GM12872 (cell line): ENCODE measurements at regions not wholly inside any gene's neighbourhood (a gene's known extent, or its start where the extent isn't known, plus 50 kb on each side); places are given as distances from the start of the nearest gene placed in this dataset.

Experiments used
- TF ChIP-seq, protein P1 (sequence below): IDR thresholded peaks from 3 replicates; pipeline ENCODE4 v1.5.1; 2011; ENCODE audit warnings: low read depth, mild to moderate bottlenecking, low read length, moderate library complexity; ENCODE audit not compliant: insufficient read depth

DNA sequence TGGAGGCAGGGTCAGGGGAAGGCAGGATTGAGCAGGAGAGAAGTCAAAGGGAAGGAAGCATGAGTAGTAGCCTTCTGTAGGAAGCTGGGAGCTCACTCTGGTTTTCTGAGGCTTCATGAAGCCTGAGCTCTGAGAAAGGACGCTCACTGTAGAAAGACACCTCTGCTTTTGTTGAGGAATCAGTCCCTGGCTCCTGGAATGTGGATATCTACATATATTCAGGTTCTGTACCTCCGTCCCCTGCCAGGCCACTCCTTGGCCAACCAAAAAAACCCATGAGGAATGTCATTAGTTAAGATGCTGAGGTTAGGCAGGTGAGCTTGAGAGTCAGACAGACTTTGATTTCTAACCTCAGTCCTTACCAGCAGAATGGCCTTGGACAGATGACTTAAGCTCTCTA lies 283.5 kb upstream of the HABP2 start:
- TF ChIP-seq, protein P1, sequence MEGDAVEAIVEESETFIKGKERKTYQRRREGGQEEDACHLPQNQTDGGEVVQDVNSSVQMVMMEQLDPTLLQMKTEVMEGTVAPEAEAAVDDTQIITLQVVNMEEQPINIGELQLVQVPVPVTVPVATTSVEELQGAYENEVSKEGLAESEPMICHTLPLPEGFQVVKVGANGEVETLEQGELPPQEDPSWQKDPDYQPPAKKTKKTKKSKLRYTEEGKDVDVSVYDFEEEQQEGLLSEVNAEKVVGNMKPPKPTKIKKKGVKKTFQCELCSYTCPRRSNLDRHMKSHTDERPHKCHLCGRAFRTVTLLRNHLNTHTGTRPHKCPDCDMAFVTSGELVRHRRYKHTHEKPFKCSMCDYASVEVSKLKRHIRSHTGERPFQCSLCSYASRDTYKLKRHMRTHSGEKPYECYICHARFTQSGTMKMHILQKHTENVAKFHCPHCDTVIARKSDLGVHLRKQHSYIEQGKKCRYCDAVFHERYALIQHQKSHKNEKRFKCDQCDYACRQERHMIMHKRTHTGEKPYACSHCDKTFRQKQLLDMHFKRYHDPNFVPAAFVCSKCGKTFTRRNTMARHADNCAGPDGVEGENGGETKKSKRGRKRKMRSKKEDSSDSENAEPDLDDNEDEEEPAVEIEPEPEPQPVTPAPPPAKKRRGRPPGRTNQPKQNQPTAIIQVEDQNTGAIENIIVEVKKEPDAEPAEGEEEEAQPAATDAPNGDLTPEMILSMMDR = no peak

DNA sequence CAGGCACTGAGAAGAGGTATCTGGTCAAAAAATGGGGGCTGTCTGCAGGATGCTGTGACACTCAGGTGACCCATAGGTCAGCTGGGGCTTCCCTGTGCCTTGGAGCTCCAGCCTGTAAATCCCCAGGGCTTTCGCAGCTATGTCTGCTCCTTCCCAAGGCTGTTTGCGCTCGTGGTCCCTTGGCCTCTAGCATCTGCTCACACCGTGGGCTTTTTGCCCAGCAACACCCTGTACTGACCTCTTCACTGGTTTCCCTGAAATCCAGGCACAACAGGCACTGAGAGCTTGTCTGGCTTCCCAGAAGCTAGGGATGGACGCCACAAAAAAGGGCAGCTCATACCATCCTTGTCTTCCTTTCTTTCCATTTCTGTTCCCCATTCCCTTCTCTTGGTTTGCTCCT lies 280.3 kb upstream of the HABP2 start:
- TF ChIP-seq, protein P1 = no peak

DNA sequence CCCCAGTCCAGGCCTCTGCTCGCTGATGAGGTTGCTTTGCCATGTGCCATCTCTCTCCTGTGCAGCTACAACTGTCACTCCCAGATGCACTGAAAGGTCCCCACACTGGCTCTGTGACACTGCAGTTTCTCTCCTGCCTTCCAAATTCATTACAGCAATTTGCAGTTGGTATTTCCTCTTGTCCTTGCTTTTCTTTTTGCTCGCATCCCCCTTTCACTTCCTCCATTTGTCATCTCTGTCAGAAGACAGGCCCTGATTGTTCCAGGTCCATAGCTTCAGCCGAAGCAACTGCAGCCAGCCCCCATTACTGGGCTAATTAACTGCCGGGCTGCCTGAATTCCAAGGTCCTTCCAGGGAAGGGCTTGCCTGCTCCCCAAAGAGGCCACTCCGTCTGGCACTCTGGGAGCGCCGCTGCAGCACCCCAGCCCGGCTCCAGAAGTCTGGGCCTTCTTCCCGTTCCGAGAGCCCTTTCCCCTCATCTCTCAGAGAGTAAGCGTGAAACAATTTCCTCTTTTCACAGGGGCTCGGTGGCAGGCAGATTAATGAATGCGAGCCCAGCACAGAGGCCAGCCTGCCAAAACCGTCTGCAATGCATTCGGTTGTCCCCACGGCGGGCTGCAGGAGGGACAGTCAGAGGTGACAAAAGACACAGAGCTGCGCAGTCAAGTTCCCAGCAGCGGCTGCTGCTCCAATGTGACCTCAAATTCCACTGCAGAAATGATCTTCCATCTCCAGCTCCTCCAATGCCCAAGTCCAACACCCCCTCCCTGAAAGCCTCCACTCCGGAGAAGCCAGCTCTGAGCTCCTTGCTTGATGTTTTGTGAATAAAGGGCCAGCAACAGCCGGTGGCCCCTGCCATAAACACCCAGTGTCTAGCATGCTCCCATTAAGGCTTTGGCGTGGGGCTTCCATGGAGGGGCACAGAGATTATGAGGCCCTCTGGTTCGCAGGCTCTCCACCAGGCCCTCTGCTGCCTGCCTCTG lies 279.4 kb upstream of the HABP2 start:
- TF ChIP-seq, protein P1 = no peak

DNA sequence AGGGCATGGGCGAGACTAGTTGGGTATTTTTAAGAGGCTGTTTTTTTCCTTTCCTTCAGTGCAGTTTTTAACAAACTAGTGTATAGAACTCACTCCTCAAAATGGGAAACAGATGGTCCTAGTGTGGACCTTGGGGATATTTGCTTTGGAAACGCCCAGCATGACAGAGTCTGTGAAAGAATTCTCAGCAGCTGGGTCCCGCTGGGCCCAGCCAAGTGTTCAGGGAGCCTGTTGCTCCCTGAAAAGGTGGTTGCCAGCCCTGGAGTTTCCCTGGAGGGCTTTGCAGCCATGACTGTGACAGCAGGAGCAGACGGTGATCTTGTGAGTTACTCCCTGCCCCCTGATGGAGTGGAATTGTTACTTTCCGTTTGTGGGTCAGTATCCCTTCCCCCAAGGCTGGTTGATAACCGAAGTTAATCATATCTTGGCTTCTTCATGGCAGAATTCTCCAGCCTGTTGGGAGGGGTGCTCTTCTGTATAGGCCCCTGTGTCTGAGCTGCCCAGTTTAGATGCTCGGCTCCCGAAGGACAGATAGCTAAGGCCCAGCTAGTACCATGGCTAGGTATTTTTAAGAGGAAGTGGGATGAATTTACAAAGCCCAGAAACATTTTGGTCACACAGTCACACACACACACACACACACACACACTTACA lies 278.6 kb upstream of the HABP2 start:
- TF ChIP-seq, protein P1 = no peak

DNA sequence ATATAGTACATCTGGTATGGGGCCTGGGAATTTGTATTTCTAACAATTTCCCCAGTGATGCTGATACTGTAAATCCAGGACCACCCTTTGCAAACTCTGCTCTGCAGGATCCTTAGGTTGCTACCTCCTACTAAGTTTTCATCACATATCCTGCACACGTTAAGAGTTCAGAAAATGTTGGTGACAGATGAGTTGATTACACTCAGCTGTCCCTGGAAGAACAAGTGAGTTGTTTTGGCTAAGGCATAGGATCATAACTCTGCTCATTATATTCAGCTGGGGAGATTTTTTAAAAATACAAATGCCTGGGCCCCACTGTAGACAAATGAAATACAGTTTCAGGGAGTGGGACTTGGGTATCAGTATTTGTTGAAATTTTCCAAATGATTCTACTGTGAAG lies 274.6 kb upstream of the HABP2 start:
- TF ChIP-seq, protein P1 = no peak

DNA sequence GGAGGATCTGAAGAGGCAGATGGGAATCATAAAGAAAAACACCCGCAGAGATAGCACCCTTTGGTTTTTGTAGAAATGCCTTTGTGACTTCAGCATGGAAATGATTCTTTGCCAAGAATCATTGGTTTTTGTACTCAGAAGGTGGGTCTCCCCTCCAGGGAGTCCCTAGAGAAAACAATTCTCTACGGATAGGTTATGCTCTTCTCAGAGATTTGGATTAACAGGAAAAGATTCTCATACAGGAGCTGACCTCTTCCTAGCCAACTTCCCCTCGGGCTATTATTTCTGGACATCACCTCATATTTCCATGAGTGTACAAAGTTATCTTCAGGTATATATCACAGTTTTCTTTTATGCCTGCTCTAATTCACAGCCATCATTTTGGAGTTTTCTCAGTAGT lies 274.2 kb upstream of the HABP2 start:
- TF ChIP-seq, protein P1 = no peak

DNA sequence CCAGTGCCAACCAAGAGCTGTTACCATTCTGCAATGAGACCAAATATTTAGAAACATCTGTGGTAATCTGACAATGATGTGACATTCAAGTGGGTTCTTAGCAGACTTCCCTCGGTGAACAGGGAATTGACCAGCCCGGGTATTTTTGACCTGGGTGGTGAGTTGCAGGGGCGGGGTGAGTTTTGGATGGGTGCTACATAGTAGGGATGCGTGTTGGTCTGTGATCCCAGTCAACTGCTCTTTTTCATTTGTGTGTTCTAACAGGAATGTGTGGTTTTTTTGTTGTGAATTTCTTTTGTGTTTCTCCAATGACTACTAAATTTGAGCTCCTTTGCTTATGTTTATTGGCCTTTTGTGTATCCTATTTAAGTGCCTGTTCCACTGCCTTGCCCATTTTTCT lies 273.6 kb upstream of the HABP2 start:
- TF ChIP-seq, protein P1 = no peak
